AG04449 (cell line): ENCODE measurements at regions not wholly inside any gene's neighbourhood (a gene's known extent, or its start where the extent isn't known, plus 50 kb on each side); places are given as distances from the start of the nearest gene placed in this dataset.

Experiments
- CTCF ChIA-PET: fragments of 350-600 bp; formaldehyde crosslinking; extraction: SDS; loops from one replicate; lab custom pipeline; 2021; ENCODE audit warnings: antibody characterized with exemption; lab: Yijun Ruan, JAX
- POLR2A ChIA-PET: fragments of 400-600, 350-600 bp; formaldehyde crosslinking; extraction: SDS; loops from one replicate; lab custom pipeline; 2020; ENCODE audit warnings: antibody characterized with exemption, inconsistent platforms; lab: Yijun Ruan, JAX
- DNase-seq: peaks from one replicate; pipeline ENCODE4 v3.0.0-alpha.2; 2010; ENCODE audit warnings: low read depth, low spot score
- H3K4me3 ChIP-seq: 2 replicates; pipeline ENCODE4 v1.5.1; 2011; ENCODE audit warnings: low read depth, mild to moderate bottlenecking, control low read depth, low read length
- TF ChIP-seq, protein P1 (sequence below): IDR thresholded peaks from one replicate; pipeline ENCODE4 v1.5.1; 2011; ENCODE audit warnings: mild to moderate bottlenecking, moderate library complexity, low read length, control low read depth, inconsistent platforms; ENCODE audit not compliant: insufficient read depth; ENCODE audit errors: missing control alignments

GRCh38 chr5:136642976-136643375 is 277.6 kb upstream of the TRPC7 start:
- no peak for DNase-seq
- ChIA-PET CTCF (interaction anchor here (12.1 kb wide), 1 partner anchor 126 kb away, joined by 230 read pairs; no protein-coding TSS in a partner anchor), POLR2A (no interaction called here)
- H3K4me3 ChIP-seq = no peak overlapping the region
- TF ChIP-seq, protein P1, sequence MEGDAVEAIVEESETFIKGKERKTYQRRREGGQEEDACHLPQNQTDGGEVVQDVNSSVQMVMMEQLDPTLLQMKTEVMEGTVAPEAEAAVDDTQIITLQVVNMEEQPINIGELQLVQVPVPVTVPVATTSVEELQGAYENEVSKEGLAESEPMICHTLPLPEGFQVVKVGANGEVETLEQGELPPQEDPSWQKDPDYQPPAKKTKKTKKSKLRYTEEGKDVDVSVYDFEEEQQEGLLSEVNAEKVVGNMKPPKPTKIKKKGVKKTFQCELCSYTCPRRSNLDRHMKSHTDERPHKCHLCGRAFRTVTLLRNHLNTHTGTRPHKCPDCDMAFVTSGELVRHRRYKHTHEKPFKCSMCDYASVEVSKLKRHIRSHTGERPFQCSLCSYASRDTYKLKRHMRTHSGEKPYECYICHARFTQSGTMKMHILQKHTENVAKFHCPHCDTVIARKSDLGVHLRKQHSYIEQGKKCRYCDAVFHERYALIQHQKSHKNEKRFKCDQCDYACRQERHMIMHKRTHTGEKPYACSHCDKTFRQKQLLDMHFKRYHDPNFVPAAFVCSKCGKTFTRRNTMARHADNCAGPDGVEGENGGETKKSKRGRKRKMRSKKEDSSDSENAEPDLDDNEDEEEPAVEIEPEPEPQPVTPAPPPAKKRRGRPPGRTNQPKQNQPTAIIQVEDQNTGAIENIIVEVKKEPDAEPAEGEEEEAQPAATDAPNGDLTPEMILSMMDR = no peak

- TF ChIP-seq, protein P1 = no peak
- ChIA-PET CTCF (interaction anchor here (0.6 to 12.1 kb wide), 6 partner anchors 8 to 129 kb away, joined by 3 to 230 read pairs (median 9); no protein-coding TSS in a partner anchor), POLR2A (no interaction called here)
- DNase-seq = no peak
- no peak overlapping the region for H3K4me3 ChIP-seq
Observed at GRCh38 chr5:136639616-136640015, 274.3 kb upstream of the TRPC7 start.

DNA sequence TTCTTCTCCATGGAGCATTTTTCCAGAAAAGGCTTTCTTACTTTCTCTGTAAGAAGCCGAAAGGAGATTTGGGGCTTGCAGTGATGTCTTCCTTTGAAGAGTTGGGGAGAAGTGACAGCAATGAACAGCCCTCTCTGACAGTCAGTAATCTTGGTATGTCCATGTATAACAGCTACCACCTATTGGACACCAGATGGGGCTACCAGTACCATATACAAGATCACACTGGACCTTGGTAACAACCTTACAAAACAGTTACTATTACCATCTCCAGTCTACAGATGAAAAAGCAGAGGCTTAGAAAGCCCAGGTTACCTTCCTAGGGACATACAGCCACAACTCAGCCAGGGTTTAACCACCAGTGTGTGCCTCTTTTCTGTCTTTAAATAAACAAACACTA is 272.7 kb upstream of the TRPC7 start:
- H3K4me3 ChIP-seq = no peak overlapping the region
- no peak for DNase-seq
- ChIA-PET CTCF (interaction anchor here (0.7 to 12.1 kb wide), 16 partner anchors 10 to 159 kb away, joined by 3 to 230 read pairs (median 4); no protein-coding TSS in a partner anchor), POLR2A (no interaction called here)
- TF ChIP-seq, protein P1 = peak; percentile 48

GRCh38 chr5:136636001-136636400 is 270.7 kb upstream of the TRPC7 start:
- DNase-seq = no peak
- no peak overlapping the region for H3K4me3 ChIP-seq
- TF ChIP-seq, protein P1 = no peak
- CTCF ChIA-PET = interaction anchor here (1.0 to 12.1 kb wide), 4 partner anchors 52 to 386 kb away, joined by 3 to 230 read pairs (median 27); no protein-coding TSS in a partner anchor
- POLR2A ChIA-PET = no interaction called here

DNA sequence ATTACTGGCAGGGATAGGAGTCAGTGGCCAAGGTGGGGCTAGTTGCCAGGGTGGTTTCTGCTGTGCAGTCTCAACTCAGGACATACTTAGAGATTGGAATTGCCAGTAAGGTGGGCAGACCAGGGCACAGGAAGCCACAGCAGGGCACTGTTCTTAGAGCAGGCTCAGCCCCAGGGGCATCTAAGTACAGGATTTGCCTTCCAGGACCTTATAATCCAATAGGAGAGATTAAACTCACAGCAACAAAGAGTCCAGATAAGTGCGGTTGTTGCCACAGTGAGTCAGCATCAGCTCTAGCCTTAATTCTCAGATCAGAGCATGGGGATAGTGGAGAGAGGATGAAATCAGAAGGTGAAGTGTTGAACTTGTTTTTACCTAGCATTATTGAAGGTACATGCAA is 265.8 kb upstream of the TRPC7 start:
- DNase-seq = no peak
- TF ChIP-seq, protein P1 = no peak
- ChIA-PET CTCF (no interaction called here), POLR2A (no interaction called here)
- H3K4me3 ChIP-seq = no peak overlapping the region

- ChIA-PET POLR2A (no interaction called here), CTCF (no interaction called here)
- H3K4me3 ChIP-seq = no peak overlapping the region
- no peak for DNase-seq
- TF ChIP-seq, protein P1 = no peak
Observed at GRCh38 chr5:136629125-136629792, 263.9 kb upstream of the TRPC7 start.
